MCF 10A (cell line): ENCODE measurements at regions not wholly inside any gene's neighbourhood (a gene's known extent, or its start where the extent isn't known, plus 50 kb on each side); places are given as distances from the start of the nearest gene placed in this dataset.

Experiments
- BruUV-seq: library from RNA; stranded (reverse); fragments of 400-500 nt; replicated peaks from 2 replicates; lab custom pipeline; 2021; lab: Mats Ljungman, UMichigan
- CTCF ChIA-PET: fragments of 300-600 bp; sonication (Branson Sonifier 250); formaldehyde crosslinking; extraction: SDS; loops from one replicate; lab custom pipeline; 2021; ENCODE audit warnings: antibody characterized with exemption, inconsistent platforms; lab: Yijun Ruan, JAX
- POLR2A ChIA-PET: fragments of 300-600, 350-650 bp; sonication (Branson Sonifier 250); formaldehyde crosslinking; extraction: SDS; loops from one replicate; lab custom pipeline; 2020; ENCODE audit warnings: antibody characterized with exemption, inconsistent platforms; lab: Yijun Ruan, JAX
- DNase-seq: peaks from one replicate; pipeline ENCODE4 v3.0.0-alpha.2; 2018; ENCODE audit not compliant: unreplicated experiment
- H3K27ac Mint-ChIP-seq: one replicate; pipeline ENCODE4 v1.8.0; 2022; ENCODE audit warnings: mild to moderate bottlenecking, low read depth, mixed read lengths; ENCODE audit not compliant: unreplicated experiment
- H3K27me3 Mint-ChIP-seq: one replicate; pipeline ENCODE4 v1.8.0; 2022; ENCODE audit warnings: mixed read lengths; ENCODE audit not compliant: insufficient read depth, unreplicated experiment
- H3K36me3 Mint-ChIP-seq: one replicate; pipeline ENCODE4 v1.8.0; 2022; ENCODE audit warnings: mild to moderate bottlenecking, moderate library complexity, mixed read lengths; ENCODE audit not compliant: insufficient read depth, unreplicated experiment
- H3K4me1 Mint-ChIP-seq: one replicate; pipeline ENCODE4 v1.8.0; 2022; ENCODE audit warnings: mixed read lengths; ENCODE audit not compliant: insufficient read depth, unreplicated experiment
- H3K4me3 Mint-ChIP-seq: one replicate; pipeline ENCODE4 v1.8.0; 2022; ENCODE audit warnings: mild to moderate bottlenecking, moderate library complexity, mixed read lengths; ENCODE audit not compliant: unreplicated experiment
- H3K9me3 Mint-ChIP-seq: one replicate; pipeline ENCODE4 v1.8.0; 2022; ENCODE audit warnings: mixed read lengths; ENCODE audit not compliant: unreplicated experiment
- intact Hi-C: fragments of 100-400 bp; cut with micrococcal nuclease; formaldehyde crosslinking; loops from 2 replicates; pipeline ENCODE4 v1.14.1; 2022
- TF ChIP-seq, protein P1 (sequence below): fragments of 200-600 bp; IDR thresholded peaks from one replicate; pipeline ENCODE4 v1.8.0; 2022; ENCODE audit warnings: antibody characterized with exemption, mild to moderate bottlenecking; ENCODE audit not compliant: unreplicated experiment

DNA sequence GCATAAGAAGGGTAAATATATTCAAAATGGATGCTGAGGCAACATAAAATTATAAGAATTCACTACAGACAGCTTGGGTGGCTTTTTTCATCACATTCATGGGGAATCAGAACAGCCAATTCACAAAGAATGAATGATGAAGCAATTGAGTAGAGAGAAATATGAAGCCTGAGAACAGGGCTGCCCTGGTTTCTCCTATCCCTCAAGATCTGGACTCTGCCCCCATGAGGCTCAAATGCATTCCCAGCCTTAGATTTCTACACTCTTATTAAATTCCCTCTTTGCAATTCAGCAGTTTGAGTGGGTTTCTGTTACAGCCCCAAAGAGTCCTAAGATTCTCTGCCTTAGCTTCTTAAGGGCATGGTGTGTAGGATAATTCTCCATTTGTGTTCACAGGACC, 172.5 kb downstream of the MAIP1 start:
- Mint-ChIP-seq H3K4me1 (peaks cover 11% of the 10 kb centered on the region), H3K27ac (no peak overlapping the region), H3K4me3 (no peak overlapping the region), H3K36me3 (no peaks in the 10 kb centered on the region), H3K27me3 (no peaks in the 10 kb centered on the region), H3K9me3 (no peaks in the 10 kb centered on the region)
- DNase-seq = no peak
- TF ChIP-seq, protein P1, sequence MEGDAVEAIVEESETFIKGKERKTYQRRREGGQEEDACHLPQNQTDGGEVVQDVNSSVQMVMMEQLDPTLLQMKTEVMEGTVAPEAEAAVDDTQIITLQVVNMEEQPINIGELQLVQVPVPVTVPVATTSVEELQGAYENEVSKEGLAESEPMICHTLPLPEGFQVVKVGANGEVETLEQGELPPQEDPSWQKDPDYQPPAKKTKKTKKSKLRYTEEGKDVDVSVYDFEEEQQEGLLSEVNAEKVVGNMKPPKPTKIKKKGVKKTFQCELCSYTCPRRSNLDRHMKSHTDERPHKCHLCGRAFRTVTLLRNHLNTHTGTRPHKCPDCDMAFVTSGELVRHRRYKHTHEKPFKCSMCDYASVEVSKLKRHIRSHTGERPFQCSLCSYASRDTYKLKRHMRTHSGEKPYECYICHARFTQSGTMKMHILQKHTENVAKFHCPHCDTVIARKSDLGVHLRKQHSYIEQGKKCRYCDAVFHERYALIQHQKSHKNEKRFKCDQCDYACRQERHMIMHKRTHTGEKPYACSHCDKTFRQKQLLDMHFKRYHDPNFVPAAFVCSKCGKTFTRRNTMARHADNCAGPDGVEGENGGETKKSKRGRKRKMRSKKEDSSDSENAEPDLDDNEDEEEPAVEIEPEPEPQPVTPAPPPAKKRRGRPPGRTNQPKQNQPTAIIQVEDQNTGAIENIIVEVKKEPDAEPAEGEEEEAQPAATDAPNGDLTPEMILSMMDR = no peak
- ChIA-PET CTCF (no interaction called here), POLR2A (no interaction called here)
- BruUV-seq = no TSS peak
- intact Hi-C loops = no loop called here

DNA sequence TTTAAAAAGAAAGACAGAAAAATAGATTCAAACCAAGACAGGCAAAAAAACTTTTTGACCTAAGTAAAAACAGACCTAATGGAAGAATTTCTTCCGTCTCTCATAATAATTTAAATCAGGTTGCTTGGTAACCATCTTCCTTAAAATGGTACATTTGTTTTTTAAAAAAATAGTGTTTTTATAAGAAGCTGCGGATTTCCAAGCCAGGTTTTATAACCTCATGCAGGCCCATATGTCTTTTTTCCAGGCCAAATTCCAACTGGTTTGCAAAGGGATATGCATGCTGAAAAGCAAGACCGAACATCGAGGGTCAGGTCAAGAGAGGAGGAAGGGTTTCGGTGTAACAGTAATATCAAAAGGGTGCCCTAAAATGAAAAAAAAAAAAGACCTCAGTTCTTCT, 172.9 kb downstream of the MAIP1 start:
- BruUV-seq = no TSS peak
- TF ChIP-seq, protein P1 = no peak
- H3K9me3 Mint-ChIP-seq = no peaks in the 10 kb centered on the region
- H3K27ac Mint-ChIP-seq = no peak overlapping the region
- CTCF ChIA-PET = interaction anchor here (0.7 kb wide), 1 partner anchor 104 kb away, joined by 3 read pairs; no protein-coding TSS in a partner anchor
- no peak overlapping the region for H3K4me3 Mint-ChIP-seq
- intact Hi-C loops = no loop called here
- POLR2A ChIA-PET = interaction anchor here (0.6 kb wide), 2 partner anchors 17 to 51 kb away, joined by 3 to 4 read pairs; no protein-coding TSS in a partner anchor
- DNase-seq = no peak
- no peaks in the 10 kb centered on the region for H3K36me3 Mint-ChIP-seq
- peaks cover 11% of the 10 kb centered on the region for H3K4me1 Mint-ChIP-seq
- H3K27me3 Mint-ChIP-seq = no peaks in the 10 kb centered on the region

DNA sequence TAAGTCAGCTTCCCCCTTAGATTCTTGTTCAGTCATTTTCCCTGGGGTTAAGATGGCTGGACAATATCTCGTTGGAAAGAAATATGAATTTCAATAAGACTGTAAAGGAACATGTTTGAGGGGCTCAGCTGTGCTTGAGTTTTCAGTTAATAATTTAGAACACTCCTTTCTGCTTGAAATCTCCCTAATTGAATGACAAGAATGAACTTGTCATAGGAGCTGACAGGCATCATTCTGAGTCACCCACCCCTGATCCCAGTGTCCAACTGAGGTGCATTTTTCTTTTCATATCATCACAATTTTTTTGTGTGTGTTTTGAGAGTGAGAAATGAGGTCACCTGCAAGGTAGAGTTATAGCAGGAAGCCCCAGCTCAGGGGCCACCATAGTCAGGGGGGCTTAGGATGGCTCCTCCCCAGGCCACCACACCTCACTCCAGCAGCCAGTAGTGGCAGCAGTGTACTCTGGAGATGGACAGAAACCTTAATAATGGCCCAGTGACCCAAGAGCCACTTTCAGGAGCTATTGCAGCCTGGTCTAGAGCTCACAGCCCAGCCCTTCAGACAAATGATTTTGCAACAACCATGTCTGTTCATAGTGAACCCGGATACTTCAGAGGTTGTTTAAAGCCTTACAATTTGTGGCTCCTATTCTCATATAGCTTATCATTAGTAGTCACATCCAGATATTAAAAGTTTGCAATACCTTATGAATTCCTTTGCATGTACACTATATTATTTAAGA, 174.5 kb downstream of the MAIP1 start:
- BruUV-seq = no TSS peak
- no peak overlapping the region for H3K27ac Mint-ChIP-seq
- POLR2A ChIA-PET = interaction anchor here (0.5 to 0.8 kb wide), 2 partner anchors 11 to 642 kb away, joined by 3 to 4 read pairs; no protein-coding TSS in a partner anchor
- H3K4me3 Mint-ChIP-seq = no peak overlapping the region
- peaks cover 11% of the 10 kb centered on the region for H3K4me1 Mint-ChIP-seq
- no peaks in the 10 kb centered on the region for H3K9me3 Mint-ChIP-seq
- no peaks in the 10 kb centered on the region for H3K36me3 Mint-ChIP-seq
- no peaks in the 10 kb centered on the region for H3K27me3 Mint-ChIP-seq
- intact Hi-C loops = no loop called here
- CTCF ChIA-PET = interaction anchor here (0.6 to 1.4 kb wide), 4 partner anchors 18 to 1123 kb away, joined by 3 read pairs; no protein-coding TSS in a partner anchor
- DNase-seq = peak; percentile 32
- TF ChIP-seq, protein P1 = no peak

DNA sequence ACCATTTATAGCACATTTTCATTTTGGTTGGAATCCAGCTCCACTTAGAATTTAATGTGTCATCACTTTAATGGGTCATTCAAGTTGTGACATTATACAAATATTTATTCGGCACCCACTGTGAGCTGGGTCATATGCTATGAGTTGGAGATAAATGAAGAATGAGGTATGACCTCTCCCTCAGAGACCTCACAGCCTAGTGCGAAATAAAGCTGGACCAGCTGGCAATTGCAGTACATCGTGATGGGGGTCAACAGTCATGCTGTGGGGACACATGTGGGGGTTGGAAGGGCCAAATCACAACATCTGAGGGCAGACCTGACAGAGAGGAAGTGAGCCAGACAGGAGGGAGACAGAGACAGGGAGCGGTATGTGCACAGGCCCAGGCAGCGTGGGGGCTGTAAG, 175.4 kb downstream of the MAIP1 start:
- TF ChIP-seq, protein P1 = no peak
- ChIA-PET CTCF (interaction anchor here (0.8 to 1.4 kb wide), 3 partner anchors 9 to 335 kb away, joined by 3 read pairs; no protein-coding TSS in a partner anchor), POLR2A (no interaction called here)
- Mint-ChIP-seq H3K36me3 (no peaks in the 10 kb centered on the region), H3K27ac (no peak overlapping the region), H3K27me3 (no peaks in the 10 kb centered on the region), H3K9me3 (no peaks in the 10 kb centered on the region), H3K4me1 (peaks cover 11% of the 10 kb centered on the region), H3K4me3 (no peak overlapping the region)
- DNase-seq = no peak
- intact Hi-C loops = no loop called here
- no TSS peak for BruUV-seq
